ENCODE measurements at regions not wholly inside any gene's neighbourhood (a gene's known extent, or its start where the extent isn't known, plus 50 kb on each side); places are given as distances from the start of the nearest gene placed in this dataset.

DNA sequence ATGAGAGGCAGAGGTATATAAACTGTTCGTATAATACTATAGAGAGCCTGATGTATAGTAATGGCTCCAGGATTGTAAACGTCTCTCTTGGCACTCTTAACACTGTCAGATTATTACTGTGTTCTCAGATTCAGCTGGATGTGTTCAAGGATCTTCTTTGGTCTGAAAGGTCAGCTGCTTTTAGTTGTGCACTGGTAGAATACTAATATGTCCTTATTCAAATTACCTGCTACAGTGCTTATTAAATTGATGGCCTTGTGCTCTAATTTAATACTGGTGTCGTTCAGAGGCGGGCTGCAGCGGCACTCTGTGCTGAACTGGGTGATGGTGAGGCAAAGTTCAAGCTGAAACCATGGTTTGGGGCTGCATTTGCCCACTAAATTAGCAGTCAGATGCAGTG, 216.7 kb upstream of the ARRDC3 start:
- Histone ChIP-seq H3K27me3 (no peaks in the 10 kb centered on the region), H3K9me3 (no peaks in the 10 kb centered on the region), H3K4me1 (no peaks in the 10 kb centered on the region), H3K27ac (no peak overlapping the region), H3K4me3 (no peak overlapping the region), H3K36me3 (no peaks in the 10 kb centered on the region)
- TF ChIP-seq, protein P1, sequence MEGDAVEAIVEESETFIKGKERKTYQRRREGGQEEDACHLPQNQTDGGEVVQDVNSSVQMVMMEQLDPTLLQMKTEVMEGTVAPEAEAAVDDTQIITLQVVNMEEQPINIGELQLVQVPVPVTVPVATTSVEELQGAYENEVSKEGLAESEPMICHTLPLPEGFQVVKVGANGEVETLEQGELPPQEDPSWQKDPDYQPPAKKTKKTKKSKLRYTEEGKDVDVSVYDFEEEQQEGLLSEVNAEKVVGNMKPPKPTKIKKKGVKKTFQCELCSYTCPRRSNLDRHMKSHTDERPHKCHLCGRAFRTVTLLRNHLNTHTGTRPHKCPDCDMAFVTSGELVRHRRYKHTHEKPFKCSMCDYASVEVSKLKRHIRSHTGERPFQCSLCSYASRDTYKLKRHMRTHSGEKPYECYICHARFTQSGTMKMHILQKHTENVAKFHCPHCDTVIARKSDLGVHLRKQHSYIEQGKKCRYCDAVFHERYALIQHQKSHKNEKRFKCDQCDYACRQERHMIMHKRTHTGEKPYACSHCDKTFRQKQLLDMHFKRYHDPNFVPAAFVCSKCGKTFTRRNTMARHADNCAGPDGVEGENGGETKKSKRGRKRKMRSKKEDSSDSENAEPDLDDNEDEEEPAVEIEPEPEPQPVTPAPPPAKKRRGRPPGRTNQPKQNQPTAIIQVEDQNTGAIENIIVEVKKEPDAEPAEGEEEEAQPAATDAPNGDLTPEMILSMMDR (IDR thresholded peaks at IDR 0.05): no peak
- no peak for DNase-seq
- intact Hi-C loops (cut with DNase I; ENCODE audit: low total_unique reads): no loop called here

DNA sequence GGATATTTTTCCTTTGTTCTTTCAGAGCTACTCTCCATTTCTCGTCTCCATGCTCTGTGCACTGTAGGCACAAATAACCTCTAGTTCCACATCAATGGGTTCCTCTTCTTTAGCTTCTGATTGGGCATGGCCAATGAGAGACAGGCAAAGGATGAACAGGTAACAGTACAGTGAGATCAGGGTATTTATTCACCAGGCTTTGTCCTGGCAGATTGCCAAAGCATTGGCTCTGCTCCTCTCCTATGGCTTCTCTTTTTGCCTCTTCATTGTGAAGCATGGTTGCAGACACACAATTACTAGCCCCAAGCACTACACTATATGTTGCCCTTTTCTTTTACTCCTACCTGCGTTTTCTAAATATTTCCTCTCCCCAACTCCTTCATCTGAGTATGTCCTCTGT, 215.1 kb upstream of the ARRDC3 start:
- no peak for DNase-seq
- Histone ChIP-seq H3K27ac (no peak overlapping the region), H3K4me1 (no peaks in the 10 kb centered on the region), H3K4me3 (no peak overlapping the region), H3K36me3 (no peaks in the 10 kb centered on the region), H3K27me3 (no peaks in the 10 kb centered on the region), H3K9me3 (peaks cover 0 to 6% (median 0%) of the 10 kb centered on the region in 3 donors)
- intact Hi-C loops (cut with DNase I; ENCODE audit: low total_unique reads): no loop called here
- TF ChIP-seq, protein P1 (IDR thresholded peaks at IDR 0.05): no peak

DNA sequence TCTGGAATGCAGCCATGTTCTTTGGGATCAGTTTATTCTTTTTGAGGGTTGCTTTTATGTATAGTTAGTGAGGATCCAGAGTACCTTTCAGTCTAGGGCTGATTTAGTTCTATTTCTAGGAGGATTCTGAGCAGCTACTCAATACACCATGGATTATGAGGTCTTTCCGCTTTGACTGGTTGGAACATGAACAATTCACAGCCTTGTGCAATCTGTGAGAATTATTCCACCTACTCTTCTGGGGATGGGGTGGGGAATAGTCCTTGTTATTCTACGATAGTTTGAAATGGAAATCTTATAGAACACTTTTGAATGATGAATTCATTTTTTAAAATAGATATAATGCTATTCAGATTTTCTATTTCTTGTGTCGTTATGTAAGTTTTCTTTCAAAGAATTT, 212.3 kb upstream of the ARRDC3 start:
- Histone ChIP-seq H3K27ac (no peak overlapping the region), H3K27me3 (no peaks in the 10 kb centered on the region), H3K36me3 (no peaks in the 10 kb centered on the region), H3K9me3 (peaks cover 0 to 6% (median 0%) of the 10 kb centered on the region in 3 donors), H3K4me1 (no peaks in the 10 kb centered on the region), H3K4me3 (no peak overlapping the region)
- intact Hi-C loops (cut with DNase I; ENCODE audit: low total_unique reads): no loop called here
- DNase-seq: no peak
- TF ChIP-seq, protein P1 (IDR thresholded peaks at IDR 0.05): no peak

DNA sequence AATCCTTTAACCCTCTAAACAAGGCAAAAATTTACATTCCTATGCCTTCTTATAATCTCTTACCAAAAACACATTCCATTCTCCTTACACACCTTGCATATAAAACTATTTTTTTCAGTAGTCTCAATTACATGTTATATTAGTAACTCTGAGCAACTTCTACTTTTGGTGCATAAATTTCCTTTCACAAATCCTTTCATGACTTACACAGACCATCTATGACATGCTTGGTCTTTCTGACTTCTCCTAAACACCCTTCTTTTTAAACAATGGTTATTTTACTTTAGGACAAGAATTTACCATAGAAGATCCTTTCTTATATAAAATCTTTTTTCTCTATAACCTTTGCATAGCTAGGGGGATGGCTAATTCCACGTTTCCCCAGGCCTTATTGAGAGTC, 208.0 kb upstream of the ARRDC3 start:
- TF ChIP-seq, protein P1 (IDR thresholded peaks at IDR 0.05): no peak
- Histone ChIP-seq H3K36me3 (no peaks in the 10 kb centered on the region), H3K9me3 (peaks cover 0 to 6% (median 0%) of the 10 kb centered on the region in 3 donors), H3K4me3 (no peak overlapping the region), H3K27me3 (no peaks in the 10 kb centered on the region), H3K4me1 (no peaks in the 10 kb centered on the region), H3K27ac (no peak overlapping the region)
- DNase-seq: no peak
- intact Hi-C loops (cut with DNase I; ENCODE audit: low total_unique reads): no loop called here

DNA sequence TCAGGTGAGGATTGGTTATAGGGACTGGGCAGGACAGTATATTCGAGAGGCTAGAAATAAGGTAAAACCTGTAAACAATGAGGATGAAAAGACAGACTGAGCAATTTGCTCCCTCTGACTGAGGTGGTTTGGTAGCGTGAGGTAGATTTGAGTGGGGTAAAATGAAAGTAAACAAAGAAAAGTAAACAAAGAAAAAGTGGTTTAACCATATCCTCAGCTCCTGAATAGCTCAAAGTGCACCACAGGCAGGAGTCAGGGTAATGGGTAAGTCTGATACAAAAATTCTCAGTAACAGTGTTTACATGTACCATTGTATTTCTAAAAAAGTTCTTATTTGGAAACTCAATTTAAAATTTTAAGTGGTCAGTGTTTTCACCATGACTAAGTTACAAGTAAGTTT, 203.1 kb upstream of the ARRDC3 start:
- H3K4me3 ChIP-seq: no peak overlapping the region
- intact Hi-C loops (cut with DNase I; ENCODE audit: low total_unique reads): no loop called here

More for the DNA sequence above, 203.1 kb upstream of the ARRDC3 start:
- no peak overlapping the region for H3K27ac ChIP-seq
- no peaks in the 10 kb centered on the region for H3K27me3 ChIP-seq
- TF ChIP-seq, protein P1 (IDR thresholded peaks at IDR 0.05): no peak
- no peaks in the 10 kb centered on the region for H3K9me3 ChIP-seq
- no peaks in the 10 kb centered on the region for H3K36me3 ChIP-seq
- no peak for DNase-seq
- no peaks in the 10 kb centered on the region for H3K4me1 ChIP-seq

Measured in tibial artery (tissue), 4 donors.